DMS53 (cell line): ENCODE measurements at regions not wholly inside any gene's neighbourhood (a gene's known extent, or its start where the extent isn't known, plus 50 kb on each side); places are given as distances from the start of the nearest gene placed in this dataset.

Experiments
- DNase-seq: peaks from one replicate; lab custom pipeline; 2025; lab: John Stamatoyannopoulos, UW

GRCh38 chr1:56355918-56356317 is 223.4 kb downstream of the PLPP3 start:
- DNase-seq, result no peak

GRCh38 chr1:56355422-56355821 is 223.9 kb downstream of the PLPP3 start:
- DNase-seq, result no peak

- no peak for DNase-seq
Observed at GRCh38 chr1:56345831-56346230, 233.5 kb downstream of the PLPP3 start.

- no peak for DNase-seq
Observed at GRCh38 chr1:56340977-56341376, 238.4 kb downstream of the PLPP3 start.

GRCh38 chr1:56339786-56340465 is 239.4 kb downstream of the PLPP3 start:
- DNase-seq, result no peak

- no peak for DNase-seq
Observed at GRCh38 chr1:56339093-56339492, 240.3 kb downstream of the PLPP3 start.

- no peak for DNase-seq
Observed at GRCh38 chr1:56336982-56337381, 242.4 kb downstream of the PLPP3 start.

GRCh38 chr1:56335394-56335793 is 244.0 kb downstream of the PLPP3 start:
- no peak for DNase-seq

- DNase-seq, result no peak
Observed at GRCh38 chr1:56334047-56334446, 245.3 kb downstream of the PLPP3 start.

GRCh38 chr1:56333461-56333860 is 245.9 kb downstream of the PLPP3 start:
- no peak for DNase-seq

GRCh38 chr1:56331892-56332567 is 247.3 kb downstream of the PLPP3 start:
- DNase-seq, result peak; percentile 20

- DNase-seq, result peak; percentile 41
Observed at GRCh38 chr1:56331207-56331891, 248.0 kb downstream of the PLPP3 start.

- DNase-seq, result peak; percentile 66
Observed at GRCh38 chr1:56330391-56331026, 248.9 kb downstream of the PLPP3 start.

GRCh38 chr1:56329970-56330369 is 249.4 kb downstream of the PLPP3 start:
- DNase-seq, result no peak

GRCh38 chr1:56327195-56327594 is 252.2 kb downstream of the PLPP3 start:
- no peak for DNase-seq

- no peak for DNase-seq
Observed at GRCh38 chr1:56326056-56326455, 253.3 kb downstream of the PLPP3 start.

GRCh38 chr1:56324504-56324903 is 254.9 kb downstream of the PLPP3 start:
- no peak for DNase-seq

- DNase-seq, result no peak
Observed at GRCh38 chr1:56322211-56322610, 257.2 kb downstream of the PLPP3 start.

GRCh38 chr1:56321150-56321490 is 258.2 kb downstream of the PLPP3 start:
- DNase-seq, result no peak

- DNase-seq, result no peak
Observed at GRCh38 chr1:56320464-56321149, 258.8 kb downstream of the PLPP3 start.

GRCh38 chr1:56317722-56318121 is 261.6 kb downstream of the PLPP3 start:
- DNase-seq, result no peak

GRCh38 chr1:56315293-56315942 is 263.9 kb downstream of the PLPP3 start:
- no peak for DNase-seq
